Activated CD8-positive, alpha-beta memory T cell treated with anti-CD3 and anti-CD28 coated beads for 48 hours (primary cell): ENCODE measurements at regions not wholly inside any gene's neighbourhood (a gene's known extent, or its start where the extent isn't known, plus 50 kb on each side); places are given as distances from the start of the nearest gene placed in this dataset.

ENCODE experiments used
- DNase-seq, 3 experiments: peaks; one replicate each; pipeline ENCODE4 v3.0.0-alpha.2; 2020; ENCODE audit warnings: low read depth in 2 of 3, low spot score in 2 of 3

DNA sequence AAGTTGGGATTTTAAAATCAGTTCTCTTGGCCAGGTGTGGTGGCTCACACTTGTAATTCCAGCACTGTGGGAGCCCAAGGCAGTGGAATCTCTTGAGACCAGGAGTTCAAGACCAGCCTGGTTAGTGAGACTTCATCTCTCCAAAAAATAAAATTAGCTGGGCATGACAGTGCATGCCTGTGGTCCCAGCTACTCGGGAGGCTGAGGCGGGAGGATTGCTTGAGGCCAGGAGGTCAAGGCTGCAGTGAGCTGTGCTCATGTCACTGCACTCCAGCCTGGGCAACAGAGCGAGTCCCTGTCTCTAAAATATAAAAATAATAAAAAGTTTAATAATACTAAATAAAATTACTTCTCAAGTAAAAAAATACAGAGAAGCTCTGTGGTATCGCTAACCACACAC is 77.5 kb downstream of the FOXA2 start:
- DNase-seq, result no peak

DNA sequence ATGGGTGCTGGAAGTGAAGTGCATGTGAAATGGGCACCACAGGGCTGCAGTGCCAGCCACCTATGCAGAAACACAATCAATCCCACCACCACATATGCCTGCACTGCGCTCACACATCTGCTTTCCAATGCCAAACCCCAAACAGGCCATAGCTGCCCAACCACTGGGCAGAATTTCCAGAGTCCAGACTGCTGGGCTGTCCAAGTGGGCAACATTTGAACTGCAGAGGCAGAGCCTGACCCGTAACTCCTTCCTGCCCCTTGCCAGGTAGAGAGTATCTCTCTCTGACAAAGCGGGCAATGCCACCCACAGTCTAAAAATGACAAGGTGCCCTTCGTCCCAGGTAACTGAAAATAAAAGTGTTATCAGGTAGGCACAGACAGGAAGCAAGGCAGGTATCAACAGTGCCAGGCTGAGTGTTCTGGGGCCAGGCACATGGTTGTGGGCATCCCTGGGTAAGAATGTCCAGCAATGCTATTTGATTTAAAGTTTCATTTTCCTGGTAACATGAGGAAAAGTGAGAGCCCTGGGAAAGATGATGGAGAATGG is 79.5 kb downstream of the FOXA2 start:
- no peak for DNase-seq

DNA sequence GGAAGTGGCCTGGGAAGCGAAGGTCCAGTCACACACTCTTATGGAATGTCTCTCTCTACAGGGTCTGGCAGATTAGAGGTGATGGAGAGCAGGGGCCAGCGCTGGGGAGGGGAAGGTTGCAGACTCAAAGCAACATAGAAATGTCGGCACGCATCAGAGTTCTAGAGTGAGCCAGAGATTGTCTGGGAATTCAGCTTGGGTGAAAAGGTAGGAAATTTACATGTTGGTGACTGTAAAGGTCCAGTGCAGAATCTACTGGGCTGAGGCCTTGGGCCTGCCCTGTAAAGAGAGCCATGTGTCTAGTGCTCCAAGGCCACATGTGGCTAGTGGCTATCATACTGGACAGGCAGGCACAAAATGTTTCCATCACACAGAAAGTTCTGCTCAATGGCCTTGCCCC is 80.8 kb downstream of the FOXA2 start:
- no peak for DNase-seq

DNA sequence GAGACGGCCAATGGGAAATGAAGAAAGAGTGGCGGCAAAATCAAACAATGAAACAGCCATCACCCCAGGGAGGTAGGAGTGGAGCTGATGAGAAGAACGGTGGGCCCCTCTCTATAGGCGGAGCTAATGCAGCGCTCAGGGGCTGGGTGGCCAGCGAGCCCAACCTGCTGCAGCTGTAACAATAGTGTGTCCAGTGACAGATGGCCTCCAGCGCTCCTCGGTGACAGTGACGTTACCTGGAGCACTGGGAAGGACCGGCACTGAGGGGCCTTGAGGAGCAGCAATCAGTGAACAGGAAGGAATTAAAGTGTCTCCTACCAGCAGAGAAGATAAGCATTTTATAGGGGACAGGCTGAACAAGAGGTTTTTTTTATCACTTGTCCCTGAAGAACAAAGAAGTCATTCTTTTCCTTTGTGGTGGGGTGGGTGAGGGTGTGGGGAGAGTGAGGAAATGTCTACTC is 81.6 kb downstream of the FOXA2 start:
- DNase-seq, result no peak

DNA sequence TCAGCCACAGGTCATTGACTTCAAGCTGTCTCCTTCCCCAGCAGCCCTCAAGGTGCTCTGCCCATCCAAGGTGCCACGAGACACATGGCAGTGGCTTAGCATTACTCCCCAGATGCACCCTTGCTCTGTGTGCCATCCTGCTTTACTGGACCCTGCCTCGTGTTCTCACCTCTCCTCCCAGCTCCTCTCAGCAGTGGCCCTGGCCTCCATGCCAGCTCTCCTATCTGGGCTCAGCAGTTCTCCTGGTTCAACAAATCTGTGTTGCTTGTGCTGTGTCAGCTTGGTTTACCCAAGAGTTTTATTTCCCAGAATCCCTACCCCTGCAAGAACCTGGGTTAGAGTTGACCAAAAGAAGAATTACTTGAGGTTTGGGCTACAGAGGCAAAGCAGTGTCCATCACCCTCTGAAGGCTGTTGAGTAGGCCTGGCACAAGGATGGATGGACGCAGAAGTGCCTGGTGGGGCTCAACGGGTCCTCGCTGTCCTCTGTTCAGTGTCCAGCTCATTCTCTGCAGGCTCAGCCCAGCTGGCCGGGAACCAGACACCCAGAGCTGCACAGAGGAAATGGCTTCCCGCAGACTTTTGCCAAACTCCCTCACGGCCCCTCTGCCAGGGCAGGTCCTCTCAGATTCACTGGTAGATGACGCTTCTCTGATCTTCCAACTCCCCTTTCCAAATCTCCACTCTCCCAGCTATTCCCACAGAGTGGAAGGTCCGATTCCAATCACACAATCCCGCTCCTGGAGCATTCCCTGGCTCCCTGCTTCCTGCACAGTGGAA is 82.6 kb downstream of the FOXA2 start:
- no peak for DNase-seq

DNA sequence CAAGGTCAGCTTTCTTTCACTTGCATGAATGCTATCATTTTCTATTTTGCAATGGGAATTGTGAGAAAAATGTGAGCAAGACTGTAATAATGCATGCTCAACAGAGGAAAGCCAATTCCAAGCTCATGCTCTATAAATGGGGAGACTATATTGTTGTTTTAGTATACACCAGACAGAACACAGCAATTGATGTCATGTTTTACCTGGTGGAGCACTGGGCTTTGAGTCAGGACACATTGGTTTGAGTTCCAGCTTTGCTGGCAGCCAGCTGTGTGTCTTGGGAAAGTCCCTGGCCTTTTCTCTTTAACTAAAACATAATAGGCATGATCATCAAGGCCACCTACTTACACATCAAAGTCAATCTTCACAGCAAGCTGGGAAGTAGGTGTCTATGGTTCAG is 83.3 kb downstream of the FOXA2 start:
- no peak for DNase-seq

DNA sequence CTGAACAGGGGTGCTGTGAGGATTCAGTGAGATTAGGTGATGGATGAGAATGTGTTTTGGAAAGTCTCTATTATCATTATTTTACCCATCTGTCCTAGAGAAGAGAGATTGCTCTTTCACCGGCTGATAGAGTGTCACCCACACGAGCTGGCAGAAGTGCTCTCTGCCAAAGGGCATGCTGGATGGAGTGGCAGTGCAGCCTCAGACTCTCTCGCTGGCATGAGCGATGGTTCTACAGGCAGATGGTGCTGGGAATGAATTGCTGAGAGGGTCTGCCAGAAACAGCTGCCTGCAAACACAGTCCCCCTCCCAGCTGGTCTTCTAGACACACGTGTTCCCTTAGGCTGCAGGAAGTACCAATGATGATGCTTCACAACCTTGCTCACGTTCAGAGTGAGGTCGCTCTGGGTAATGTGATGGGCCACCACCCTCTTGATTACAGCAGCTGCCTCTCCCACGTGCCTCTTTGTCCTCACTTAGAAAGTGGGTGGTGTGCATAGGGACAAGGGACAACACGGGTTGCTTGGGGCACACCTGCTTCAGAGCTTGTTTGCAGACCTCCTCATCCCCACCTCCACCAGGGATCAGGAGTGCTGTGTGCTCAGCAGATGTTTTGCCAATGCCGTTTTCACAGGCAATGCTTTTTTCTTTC is 84.7 kb downstream of the FOXA2 start:
- no peak for DNase-seq

DNA sequence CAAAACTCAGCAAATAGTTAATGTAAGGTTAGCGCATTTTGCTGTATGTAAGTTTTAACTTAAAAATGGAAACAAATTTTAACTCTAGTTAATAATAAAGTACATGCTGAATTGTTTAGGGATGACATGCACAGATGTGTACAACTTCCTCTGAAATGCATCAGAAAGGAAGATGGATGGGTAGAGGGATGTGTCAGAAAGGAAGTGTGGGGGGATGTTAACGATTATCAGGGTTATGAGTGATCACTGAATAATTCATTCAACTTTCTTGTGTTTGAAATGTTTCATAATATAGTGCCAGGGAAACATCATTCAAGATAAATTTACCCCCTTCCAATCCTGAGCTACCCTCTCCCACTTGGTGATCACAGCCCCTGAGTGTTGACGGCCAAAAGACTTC is 87.6 kb downstream of the FOXA2 start:
- DNase-seq, result no peak

DNA sequence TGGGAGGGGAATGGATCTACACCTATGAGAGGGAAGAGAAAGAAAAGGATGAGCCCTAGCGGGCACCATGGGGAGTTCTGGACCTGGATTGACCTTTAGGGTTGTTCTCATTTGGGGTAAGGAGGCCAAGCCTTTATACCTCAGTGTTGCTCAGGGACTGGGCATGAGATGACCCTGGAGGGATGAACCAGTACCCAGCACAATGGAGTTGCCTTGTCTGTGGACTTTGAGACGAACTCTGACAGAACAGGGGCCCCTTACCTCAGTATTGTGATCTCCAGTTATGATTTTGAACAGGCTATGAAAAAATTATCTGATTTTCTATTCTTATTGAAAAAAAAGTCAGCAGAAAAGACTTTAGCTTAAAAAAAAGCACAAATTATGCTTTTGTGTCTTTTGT is 88.6 kb downstream of the FOXA2 start:
- no peak for DNase-seq

DNA sequence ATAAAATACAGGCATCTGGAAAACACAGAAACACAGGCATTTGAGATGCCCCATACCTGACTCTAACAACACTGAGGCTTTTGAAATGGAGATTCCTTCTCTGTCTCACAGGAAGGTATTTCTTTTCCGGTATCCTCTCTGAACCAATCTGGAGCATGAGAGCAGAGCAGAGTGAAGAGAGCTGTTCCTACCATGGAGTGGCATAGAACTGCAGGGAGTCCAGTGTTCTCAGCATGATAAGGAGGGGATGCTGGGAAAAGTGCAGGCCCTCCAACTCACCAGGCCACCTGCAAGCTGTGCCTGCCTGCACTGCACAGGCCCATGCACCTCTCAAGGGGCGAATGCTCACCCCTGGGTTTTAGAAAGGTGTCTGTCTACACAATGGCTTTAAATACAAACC is 89.2 kb downstream of the FOXA2 start:
- no peak for DNase-seq

DNA sequence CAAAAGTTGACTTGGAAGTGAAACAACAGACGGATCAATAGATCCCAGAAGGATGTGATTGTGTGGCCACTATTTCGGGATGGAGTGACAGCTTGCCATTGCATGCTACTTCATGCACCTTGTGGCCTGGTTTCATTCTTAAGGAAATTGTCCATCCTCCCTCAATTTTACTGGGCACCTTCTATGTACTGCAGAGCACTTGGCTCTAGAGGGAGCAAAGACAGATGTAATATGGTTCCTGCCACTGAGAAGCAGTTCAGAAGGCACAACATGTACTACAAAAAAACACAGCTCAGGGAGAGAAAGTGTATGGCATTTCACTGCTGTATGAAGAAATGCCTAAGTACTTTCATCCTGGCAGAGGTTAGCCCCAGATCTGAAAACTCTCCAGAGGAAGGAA is 91.9 kb downstream of the FOXA2 start:
- DNase-seq, result no peak

DNA sequence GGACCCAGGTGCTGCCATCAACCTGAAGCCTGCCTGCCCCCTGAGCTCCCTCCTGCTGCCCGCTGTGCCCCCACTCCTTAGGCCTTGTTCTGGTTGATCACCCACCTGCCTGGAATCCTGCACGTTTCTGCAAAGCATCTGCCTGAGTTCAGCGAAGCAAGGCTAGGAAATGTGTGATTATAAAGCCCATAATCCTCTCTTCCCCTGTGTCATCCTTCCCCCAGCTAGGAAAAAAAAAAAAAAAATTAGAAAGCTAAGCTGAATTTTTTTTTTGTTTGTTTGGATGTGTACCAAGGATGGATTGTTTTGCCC is 93.2 kb downstream of the FOXA2 start:
- no peak for DNase-seq

DNA sequence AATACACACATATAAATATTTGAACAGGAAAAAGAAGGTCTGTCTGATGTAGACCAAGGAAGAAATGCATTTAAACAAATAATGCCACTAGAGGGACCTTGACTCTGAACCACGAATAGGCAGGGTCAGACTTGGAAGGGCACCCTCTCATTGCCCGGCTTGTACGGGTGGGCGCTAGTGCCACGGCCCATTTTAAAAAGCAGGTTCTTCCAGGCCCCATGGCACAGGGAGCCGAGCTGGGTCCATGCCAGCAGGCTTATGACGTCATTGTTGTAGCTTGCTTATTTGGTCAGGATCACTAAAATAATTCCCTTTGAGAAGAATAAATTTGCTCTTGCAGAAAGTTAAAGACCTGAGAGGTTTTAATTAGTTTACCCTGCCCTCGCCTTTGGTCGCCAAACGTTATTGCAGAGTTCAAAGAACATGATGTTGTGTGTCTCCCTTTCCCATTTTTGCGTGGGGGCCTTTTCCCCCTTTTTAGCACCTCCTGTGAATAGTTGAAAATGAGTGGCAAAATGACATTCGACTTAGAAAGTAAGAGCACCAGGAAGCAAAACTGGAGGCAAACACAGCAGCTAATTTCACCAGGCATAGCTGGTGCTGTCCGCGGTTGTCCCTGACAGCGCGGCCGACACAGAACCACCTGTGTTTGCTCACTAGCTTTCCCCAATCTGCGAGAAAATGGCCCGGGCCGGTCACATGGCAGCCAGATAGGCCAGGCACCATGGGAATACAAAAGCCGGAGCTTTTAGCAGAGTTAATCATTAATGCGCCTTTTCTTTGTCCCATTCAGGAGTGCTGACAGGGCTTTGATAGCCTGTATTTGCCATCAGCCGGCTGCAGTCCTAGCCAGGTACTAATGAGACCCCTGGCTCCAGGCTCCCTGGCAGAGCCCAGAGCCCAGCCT is 93.8 kb downstream of the FOXA2 start:
- no peak for DNase-seq

DNA sequence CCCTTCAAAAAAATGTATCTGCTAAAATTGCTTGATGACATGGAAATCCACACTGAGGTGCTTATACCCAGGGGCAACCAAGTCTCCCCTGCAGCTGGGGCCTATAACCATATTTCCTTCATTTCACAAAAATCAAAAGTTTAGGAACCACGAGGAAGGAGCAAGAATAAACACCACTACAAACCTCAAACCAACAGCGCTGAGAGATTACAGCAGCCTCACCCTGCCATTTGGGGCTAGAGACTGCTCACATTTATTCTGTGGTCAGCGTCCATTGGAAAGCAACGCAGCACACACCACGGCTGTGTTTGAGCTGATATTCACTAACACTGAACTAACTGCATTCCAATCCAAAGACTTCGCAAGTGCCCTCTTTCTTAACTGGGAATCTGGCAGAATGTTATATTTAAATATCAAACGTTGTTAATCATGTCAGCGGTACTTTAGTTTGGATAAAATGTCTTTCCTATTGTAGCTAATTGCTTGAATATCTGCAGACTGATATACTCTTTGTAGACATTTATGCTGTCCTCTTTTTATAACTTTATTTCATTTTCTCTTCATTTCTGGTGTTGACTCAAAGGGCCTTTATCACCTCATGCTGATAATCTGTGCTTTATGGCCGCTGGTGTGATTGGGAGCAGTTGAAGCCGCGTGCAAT is 94.6 kb downstream of the FOXA2 start:
- no peak for DNase-seq

DNA sequence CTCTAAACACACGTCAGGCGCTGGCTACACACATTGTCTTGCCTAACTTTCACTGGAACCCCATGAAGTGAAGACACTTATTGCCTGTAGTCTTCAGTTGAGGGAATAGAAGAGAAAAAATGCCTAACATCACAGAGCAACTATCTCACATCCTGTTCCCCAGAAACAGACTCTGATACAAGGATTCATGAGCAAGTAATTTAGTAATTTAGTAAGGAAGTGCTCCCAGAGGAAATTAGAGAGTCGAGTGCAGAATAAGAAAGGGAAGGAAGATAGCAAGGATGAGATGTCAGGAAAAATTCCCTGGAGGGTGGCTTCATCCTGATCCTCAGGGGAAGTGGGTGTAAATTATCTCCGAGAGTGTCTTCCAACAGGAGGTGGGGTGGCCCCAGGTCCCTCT is 104.0 kb downstream of the FOXA2 start:
- no peak for DNase-seq

DNA sequence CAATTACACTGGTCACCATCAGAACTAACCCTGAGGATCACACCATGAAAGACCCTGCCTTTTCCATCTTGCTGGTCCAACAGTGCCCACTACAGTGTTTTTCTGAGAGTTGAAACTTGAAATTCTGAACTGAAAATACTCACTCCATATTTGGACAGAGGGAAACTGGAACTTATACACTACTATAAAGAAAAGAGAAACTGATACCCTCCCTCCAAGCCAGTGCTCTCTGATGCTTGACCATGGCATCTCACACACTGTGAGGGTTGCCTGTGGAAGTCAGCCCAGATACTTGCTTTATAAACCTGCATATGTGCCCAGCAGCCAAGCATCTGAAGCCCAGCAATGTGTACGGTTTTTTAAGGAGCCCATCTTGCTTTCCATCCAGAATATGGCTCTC is 108.7 kb downstream of the FOXA2 start:
- DNase-seq, result no peak

DNA sequence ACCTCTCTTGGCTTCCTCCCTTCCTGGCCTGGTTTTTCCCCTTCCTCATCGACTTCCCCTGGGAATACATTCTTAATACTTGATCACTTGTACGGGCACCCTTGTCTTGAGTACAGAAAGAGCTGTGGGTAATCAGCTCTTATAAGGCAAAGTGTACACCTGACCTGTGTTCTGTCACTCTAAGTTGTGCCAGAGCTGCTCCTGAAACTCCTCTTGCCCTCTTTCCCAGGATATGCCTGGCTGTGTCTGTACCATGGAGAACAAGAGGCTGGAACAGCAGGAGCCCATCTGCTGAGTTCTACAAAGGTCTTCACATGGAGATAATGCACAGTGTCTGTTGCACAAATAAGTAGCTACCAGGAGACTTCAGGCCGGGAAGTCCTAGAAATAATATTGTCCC is 110.1 kb downstream of the FOXA2 start:
- DNase-seq, result no peak

DNA sequence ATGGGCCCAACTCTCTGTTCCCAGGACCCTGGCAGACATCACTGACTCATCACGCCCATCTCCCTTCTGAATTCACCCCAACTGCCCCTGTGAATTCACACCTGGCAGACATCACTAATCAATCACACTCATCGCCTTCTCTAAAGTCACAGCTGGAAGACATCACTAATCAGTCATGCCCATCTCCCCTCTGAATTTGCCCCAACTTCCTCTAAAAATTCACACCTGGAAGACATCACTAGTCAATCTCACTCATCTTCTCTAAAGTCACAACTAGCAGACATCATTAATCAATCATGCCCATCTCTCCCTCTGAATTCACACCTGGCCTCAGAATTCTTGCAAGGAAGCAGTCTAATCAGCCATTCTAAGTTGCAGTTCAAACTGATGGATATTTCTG is 111.1 kb downstream of the FOXA2 start:
- DNase-seq, result no peak

DNA sequence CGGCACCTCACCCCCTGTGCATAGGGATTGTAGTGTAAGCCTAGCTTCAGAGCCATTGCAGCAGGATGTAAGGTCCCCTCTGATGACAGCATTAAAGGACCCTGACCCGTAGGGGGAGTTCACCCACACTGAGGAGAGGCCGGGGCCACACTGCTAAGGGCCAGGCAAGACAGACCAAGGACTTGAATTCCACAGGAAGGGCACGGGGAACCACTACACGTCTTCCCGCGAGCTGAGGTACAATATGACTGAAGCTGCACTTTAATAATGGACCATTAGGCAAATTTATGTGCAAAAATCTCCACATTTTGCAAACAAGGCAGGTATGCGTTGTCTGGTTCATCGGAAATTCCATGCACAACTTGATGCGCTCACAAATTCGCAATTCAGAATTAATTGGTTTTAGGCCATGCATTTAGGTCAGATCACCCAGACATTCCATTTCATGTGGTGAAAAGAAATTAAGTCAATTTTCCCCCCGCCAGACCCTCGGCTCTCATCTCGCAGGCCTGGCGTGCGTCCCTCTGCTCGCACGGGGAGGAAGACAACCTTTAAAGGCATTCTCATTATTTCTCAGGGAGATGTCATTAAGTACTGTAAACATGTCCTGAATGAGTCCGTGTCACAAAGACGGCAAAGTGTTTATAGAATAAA is 111.8 kb downstream of the FOXA2 start:
- no peak for DNase-seq

DNA sequence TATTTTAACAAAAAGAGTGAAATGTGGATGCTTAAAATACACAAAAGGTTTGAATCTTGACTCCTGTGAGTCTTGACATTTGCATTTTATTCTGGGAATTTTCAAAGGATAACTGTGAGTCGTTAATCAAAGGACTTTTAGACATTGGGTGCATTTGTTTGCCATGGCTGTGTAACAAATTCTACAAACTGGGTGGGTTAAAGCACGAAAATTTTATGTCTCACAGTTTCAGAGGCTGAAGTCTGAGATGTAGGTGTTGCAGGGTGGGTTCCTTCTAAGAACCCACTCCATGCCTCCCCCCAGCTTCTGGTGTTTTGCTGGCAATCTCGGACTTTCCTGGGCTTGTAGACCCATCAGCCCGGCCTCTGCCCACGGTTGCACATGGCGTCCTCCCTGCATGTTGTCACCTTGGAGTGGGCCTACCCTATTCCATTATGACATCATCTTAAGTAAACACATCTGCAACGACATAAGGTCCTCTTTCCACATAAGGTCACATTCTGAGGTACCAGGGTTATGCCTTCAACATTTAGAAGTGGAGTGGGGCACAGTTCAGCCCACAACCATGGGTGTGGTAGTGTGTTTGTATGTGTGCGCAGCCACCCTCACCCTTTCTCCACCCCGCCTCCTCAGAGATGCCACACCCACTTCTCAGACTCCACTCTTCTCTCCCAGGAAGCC is 113.1 kb downstream of the FOXA2 start:
- no peak for DNase-seq
